Endothelial cell of umbilical vein (primary cell): ENCODE measurements at regions not wholly inside any gene's neighbourhood (a gene's known extent, or its start where the extent isn't known, plus 50 kb on each side); places are given as distances from the start of the nearest gene placed in this dataset.

ENCODE experiments used
- JUN ChIP-seq: IDR thresholded peaks from 2 replicates; pipeline ENCODE4 v1.6.1; 2011; ENCODE audit warnings: borderline replicate concordance, low read depth; ENCODE audit not compliant: insufficient read length, insufficient read depth
- POLR2A ChIP-seq: IDR thresholded peaks from 2 replicates; pipeline ENCODE4 v1.6.1; 2012; ENCODE audit warnings: low read depth, mild to moderate bottlenecking, control low read depth, low read length
- TF ChIP-seq, protein P1 (sequence below), 2 donors: IDR thresholded peaks; 1 replicate in 1 of 2; 2 replicates in 1 of 2; pipeline ENCODE4 v1.5.1; 2011; ENCODE audit warnings: low read length in 2 of 2, mild to moderate bottlenecking in 2 of 2, moderate library complexity in 2 of 2, control low read depth in 1 of 2, inconsistent platforms in 1 of 2, low read depth in 1 of 2; ENCODE audit not compliant: insufficient read depth in 1 of 2; ENCODE audit errors: extremely low read depth in 1 of 2

- TF ChIP-seq, protein P1, sequence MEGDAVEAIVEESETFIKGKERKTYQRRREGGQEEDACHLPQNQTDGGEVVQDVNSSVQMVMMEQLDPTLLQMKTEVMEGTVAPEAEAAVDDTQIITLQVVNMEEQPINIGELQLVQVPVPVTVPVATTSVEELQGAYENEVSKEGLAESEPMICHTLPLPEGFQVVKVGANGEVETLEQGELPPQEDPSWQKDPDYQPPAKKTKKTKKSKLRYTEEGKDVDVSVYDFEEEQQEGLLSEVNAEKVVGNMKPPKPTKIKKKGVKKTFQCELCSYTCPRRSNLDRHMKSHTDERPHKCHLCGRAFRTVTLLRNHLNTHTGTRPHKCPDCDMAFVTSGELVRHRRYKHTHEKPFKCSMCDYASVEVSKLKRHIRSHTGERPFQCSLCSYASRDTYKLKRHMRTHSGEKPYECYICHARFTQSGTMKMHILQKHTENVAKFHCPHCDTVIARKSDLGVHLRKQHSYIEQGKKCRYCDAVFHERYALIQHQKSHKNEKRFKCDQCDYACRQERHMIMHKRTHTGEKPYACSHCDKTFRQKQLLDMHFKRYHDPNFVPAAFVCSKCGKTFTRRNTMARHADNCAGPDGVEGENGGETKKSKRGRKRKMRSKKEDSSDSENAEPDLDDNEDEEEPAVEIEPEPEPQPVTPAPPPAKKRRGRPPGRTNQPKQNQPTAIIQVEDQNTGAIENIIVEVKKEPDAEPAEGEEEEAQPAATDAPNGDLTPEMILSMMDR (IDR thresholded peaks at IDR 0.05; ENCODE audit: extremely low read depth in 1 of 2, insufficient read depth in 1 of 2, low read depth in 1 of 2, low read length in 2 of 2) = no peak
- no peak for TF ChIP-seq POLR2A
- no peak for TF ChIP-seq JUN
Measured at GRCh38 chr17:14693382-14693781, 392.5 kb downstream of the HS3ST3B1 start.
